Activated CD4-positive, alpha-beta T cell treated with anti-CD3 and anti-CD28 coated beads, Interleukin-2, amount 50 U/mL, for 24 hours (primary cell): ENCODE measurements at regions not wholly inside any gene's neighbourhood (a gene's known extent, or its start where the extent isn't known, plus 50 kb on each side); places are given as distances from the start of the nearest gene placed in this dataset.
"Not testable (repeated sequence)": the region's sequence is repeated elsewhere in the genome, so short reads cannot be mapped to it uniquely, and the experiment has no call there.

Experiments used
- DNase-seq, 2 donors: peaks; one replicate each; pipeline ENCODE4 v3.0.0-alpha.2; 2020; ENCODE audit warnings: low read depth in 1 of 2, low spot score in 1 of 2

- not testable (repeated sequence) for DNase-seq
These were observed 1793.7 kb downstream of the UQCRFS1 start for GRCh38 chr19:27419217-27419616.

GRCh38 chr19:27393591-27393990 lies 1819.4 kb downstream of the UQCRFS1 start:
- DNase-seq, result no peak

- peak in 1 of 2 donors; percentile 0 for DNase-seq
These were observed 1820.8 kb downstream of the UQCRFS1 start for GRCh38 chr19:27392027-27392632.

- DNase-seq, result not testable (repeated sequence)
These were observed 1833.6 kb downstream of the UQCRFS1 start for GRCh38 chr19:27379306-27379705.

GRCh38 chr19:27369603-27370002 lies 1843.3 kb downstream of the UQCRFS1 start:
- DNase-seq, result not testable (repeated sequence)

- DNase-seq, result not testable (repeated sequence)
These were observed 1850.5 kb downstream of the UQCRFS1 start for GRCh38 chr19:27362438-27362837.

- DNase-seq, result not testable (repeated sequence)
These were observed 1857.4 kb downstream of the UQCRFS1 start for GRCh38 chr19:27355581-27355980.
